Gastroesophageal sphincter (tissue), 4 donors: ENCODE measurements at regions not wholly inside any gene's neighbourhood (a gene's known extent, or its start where the extent isn't known, plus 50 kb on each side); places are given as distances from the start of the nearest gene placed in this dataset.

ENCODE experiments used
- ATAC-seq: fragments of 150-250 bp; one replicate; pipeline ENCODE4 v1.9.1; 2016; ENCODE audit warnings: mild to moderate bottlenecking, moderate library complexity
- H3K27ac ChIP-seq, 4 donors: fragments of 200-600 bp; sonication (generic) in 3 of 4; 1 replicate in 3 of 4; 2 replicates in 1 of 4; pipeline ENCODE4 v1.5.1; 2016 to 2019
- H3K27me3 ChIP-seq: fragments of 200-600 bp; sonication (generic); one replicate; pipeline ENCODE4 v1.5.1; 2019
- H3K36me3 ChIP-seq, 2 donors: fragments of 200-600 bp; sonication (generic); one replicate each; pipeline ENCODE4 v1.5.1; 2019; ENCODE audit warnings: control low read depth in 1 of 2
- H3K4me1 ChIP-seq, 3 donors: fragments of 200-600 bp; sonication (generic); 1 replicate in 2 of 3; 2 replicates in 1 of 3; pipeline ENCODE4 v1.5.1; 2016 to 2019; ENCODE audit warnings: control low read depth in 2 of 3
- H3K4me3 ChIP-seq, 2 donors: fragments of 200-600 bp; sonication (generic); one replicate each; pipeline ENCODE4 v1.5.1; 2019; ENCODE audit warnings: mild to moderate bottlenecking in 1 of 2, moderate library complexity in 1 of 2
- H3K9me3 ChIP-seq, 3 donors: fragments of 200-600 bp; sonication (generic); one replicate each; pipeline ENCODE4 v1.5.1; 2017 to 2019; ENCODE audit warnings: control low read depth in 2 of 3
- EP300 ChIP-seq: sonication (generic); formaldehyde crosslinking; IDR thresholded peaks from one replicate; pipeline ENCODE4 v1.6.1; 2017; ENCODE audit warnings: antibody characterized with exemption, mild to moderate bottlenecking
- POLR2A ChIP-seq, 2 donors: fragments of 450-650 bp; IDR thresholded peaks; one replicate each; pipeline ENCODE4 v1.6.1; 2017; ENCODE audit warnings: antibody characterized with exemption in 2 of 2, mild to moderate bottlenecking in 2 of 2, moderate library complexity in 1 of 2
- POLR2AphosphoS5 ChIP-seq: sonication (generic); formaldehyde crosslinking; IDR thresholded peaks from one replicate; pipeline ENCODE4 v1.6.1; 2017; ENCODE audit warnings: antibody characterized with exemption
- WGBS, 2 donors: methylation state at CpG; one replicate each; pipeline ENCODE4 v1.1.5; 2018; ENCODE audit warnings: low coverage in 1 of 2; 5-methylcytosine and 5-hydroxymethylcytosine counted together
- TF ChIP-seq, protein P1 (sequence below), 4 experiments: fragments of 200-600 bp in 2 of 4; fragments of 450-650 bp in 2 of 4; sonication (generic) in 1 of 4; IDR thresholded peaks; one replicate each; pipeline ENCODE4 v1.5.1; 2017 to 2019; ENCODE audit warnings: antibody characterized with exemption in 4 of 4, mild to moderate bottlenecking in 2 of 4, moderate library complexity in 2 of 4

GRCh38 chrX:82585868-82586267 is 922.2 kb upstream of the POU3F4 start:
- H3K4me1 ChIP-seq: no peaks in the 10 kb centered on the region
- no peak for ATAC-seq
- TF ChIP-seq POLR2A (IDR thresholded peaks at IDR 0.05) (no peak), POLR2AphosphoS5 (no peak)
- no peak overlapping the region for H3K4me3 ChIP-seq
- 44 to 48% methylated on average over 3 of the region's 3 CpGs for WGBS, 2 donors
- no peak overlapping the region for H3K27ac ChIP-seq
- H3K9me3 ChIP-seq: no peaks in the 10 kb centered on the region
- H3K27me3 ChIP-seq: no peaks in the 10 kb centered on the region
- no peaks in the 10 kb centered on the region for H3K36me3 ChIP-seq

- ATAC-seq: no peak
- no peaks in the 10 kb centered on the region for H3K4me1 ChIP-seq
- 18% methylated on average over 5 of the region's 5 CpGs for WGBS, 2 donors
- H3K9me3 ChIP-seq: no peaks in the 10 kb centered on the region
- H3K36me3 ChIP-seq: no peaks in the 10 kb centered on the region
- H3K27me3 ChIP-seq: no peaks in the 10 kb centered on the region
- H3K27ac ChIP-seq: no peak overlapping the region
- no peak overlapping the region for H3K4me3 ChIP-seq
- TF ChIP-seq POLR2A (IDR thresholded peaks at IDR 0.05): no peak
- TF ChIP-seq, protein P1, sequence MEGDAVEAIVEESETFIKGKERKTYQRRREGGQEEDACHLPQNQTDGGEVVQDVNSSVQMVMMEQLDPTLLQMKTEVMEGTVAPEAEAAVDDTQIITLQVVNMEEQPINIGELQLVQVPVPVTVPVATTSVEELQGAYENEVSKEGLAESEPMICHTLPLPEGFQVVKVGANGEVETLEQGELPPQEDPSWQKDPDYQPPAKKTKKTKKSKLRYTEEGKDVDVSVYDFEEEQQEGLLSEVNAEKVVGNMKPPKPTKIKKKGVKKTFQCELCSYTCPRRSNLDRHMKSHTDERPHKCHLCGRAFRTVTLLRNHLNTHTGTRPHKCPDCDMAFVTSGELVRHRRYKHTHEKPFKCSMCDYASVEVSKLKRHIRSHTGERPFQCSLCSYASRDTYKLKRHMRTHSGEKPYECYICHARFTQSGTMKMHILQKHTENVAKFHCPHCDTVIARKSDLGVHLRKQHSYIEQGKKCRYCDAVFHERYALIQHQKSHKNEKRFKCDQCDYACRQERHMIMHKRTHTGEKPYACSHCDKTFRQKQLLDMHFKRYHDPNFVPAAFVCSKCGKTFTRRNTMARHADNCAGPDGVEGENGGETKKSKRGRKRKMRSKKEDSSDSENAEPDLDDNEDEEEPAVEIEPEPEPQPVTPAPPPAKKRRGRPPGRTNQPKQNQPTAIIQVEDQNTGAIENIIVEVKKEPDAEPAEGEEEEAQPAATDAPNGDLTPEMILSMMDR (IDR thresholded peaks at IDR 0.05): no peak
- TF ChIP-seq POLR2AphosphoS5: no peak
- TF ChIP-seq EP300: no peak
These were observed 918.7 kb upstream of the POU3F4 start for GRCh38 chrX:82589410-82589809.

DNA sequence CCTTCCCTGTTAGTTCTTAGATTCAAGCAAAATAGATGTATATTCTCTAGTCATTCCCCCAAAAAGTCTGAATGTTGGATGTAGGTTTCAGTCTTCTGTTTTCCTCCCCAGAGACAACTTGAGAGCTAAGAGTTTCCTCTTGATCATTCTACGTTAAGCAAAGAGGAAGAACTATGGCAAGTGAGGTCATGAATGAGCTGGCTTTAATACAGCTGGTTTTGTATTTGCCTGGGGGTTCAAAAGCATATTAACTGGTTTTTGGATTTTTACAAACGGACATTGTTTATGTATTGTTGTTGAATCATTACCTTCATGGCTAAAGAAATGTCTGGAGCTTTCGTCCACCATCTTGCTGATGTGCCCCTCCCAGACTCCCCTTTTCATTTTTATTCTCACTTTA is 916.7 kb upstream of the POU3F4 start:
- TF ChIP-seq, protein P1 (IDR thresholded peaks at IDR 0.05): no peak
- TF ChIP-seq POLR2AphosphoS5 (no peak), EP300 (no peak), POLR2A (IDR thresholded peaks at IDR 0.05) (no peak)
- Histone ChIP-seq H3K4me1 (no peaks in the 10 kb centered on the region), H3K36me3 (no peaks in the 10 kb centered on the region), H3K27ac (no peak overlapping the region), H3K9me3 (no peaks in the 10 kb centered on the region), H3K4me3 (no peak overlapping the region), H3K27me3 (no peaks in the 10 kb centered on the region)
- ATAC-seq: no peak
- 52 to 72% methylated on average over 3 of the region's 3 CpGs for WGBS, 2 donors

- Histone ChIP-seq H3K9me3 (no peaks in the 10 kb centered on the region), H3K27ac (no peak overlapping the region), H3K36me3 (no peaks in the 10 kb centered on the region), H3K27me3 (no peaks in the 10 kb centered on the region), H3K4me3 (no peak overlapping the region), H3K4me1 (no peaks in the 10 kb centered on the region)
- 30 to 57% methylated on average over 1 of the region's 1 CpG for WGBS, 2 donors
- TF ChIP-seq, protein P1 (IDR thresholded peaks at IDR 0.05): no peak
- TF ChIP-seq POLR2AphosphoS5: no peak
- TF ChIP-seq EP300: no peak
- no peak for TF ChIP-seq POLR2A (IDR thresholded peaks at IDR 0.05)
- no peak for ATAC-seq
These were observed 881.1 kb upstream of the POU3F4 start for GRCh38 chrX:82626978-82627377.

DNA sequence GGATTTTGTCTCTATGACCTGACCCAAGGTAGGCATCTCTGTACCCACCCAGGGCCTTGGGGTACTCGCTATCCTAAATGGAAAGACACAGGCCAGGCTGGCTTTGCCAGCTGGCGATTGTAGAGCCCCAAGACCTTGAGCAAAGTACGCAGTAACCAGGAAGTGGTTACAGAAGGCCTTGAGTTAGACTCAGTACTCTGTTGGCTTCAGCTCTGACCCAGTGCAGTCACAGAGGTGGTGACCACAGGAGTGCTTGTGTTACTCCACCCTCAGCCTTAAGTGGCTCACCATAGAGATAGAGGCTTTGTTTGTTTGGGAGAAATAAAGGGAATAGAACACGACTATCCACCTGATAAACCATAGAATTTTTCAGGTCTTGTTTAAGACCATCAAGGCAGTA is 880.5 kb upstream of the POU3F4 start:
- H3K27ac ChIP-seq: no peak overlapping the region
- H3K4me1 ChIP-seq: no peaks in the 10 kb centered on the region
- H3K27me3 ChIP-seq: no peaks in the 10 kb centered on the region
- H3K9me3 ChIP-seq: no peaks in the 10 kb centered on the region
- no peaks in the 10 kb centered on the region for H3K36me3 ChIP-seq
- no peak for ATAC-seq
- WGBS, 2 donors: 75 to 90% methylated on average over 2 of the region's 4 CpGs
- TF ChIP-seq, protein P1 (IDR thresholded peaks at IDR 0.05): no peak
- TF ChIP-seq POLR2A (IDR thresholded peaks at IDR 0.05) (no peak), POLR2AphosphoS5 (no peak)
- no peak overlapping the region for H3K4me3 ChIP-seq
